Effector memory CD8-positive, alpha-beta T cell (primary cell): ENCODE measurements at regions not wholly inside any gene's neighbourhood (a gene's known extent, or its start where the extent isn't known, plus 50 kb on each side); places are given as distances from the start of the nearest gene placed in this dataset.
"Not testable (repeated sequence)": the region's sequence is repeated elsewhere in the genome, so short reads cannot be mapped to it uniquely, and the experiment has no call there.

ENCODE experiments used
- ATAC-seq: fragments of 150-1000 bp; cut with Tn5 transposase; replicated peaks from 2 replicates; pipeline ENCODE4 v1.10.0; 2021; ENCODE audit warnings: mild to moderate bottlenecking, moderate library complexity
- DNase-seq, 3 experiments: peaks; one replicate each; pipeline ENCODE4 v3.0.0; 2021
- H3K27ac Mint-ChIP-seq, 2 donors: one replicate each; pipeline ENCODE4 v1.8.0; 2022; ENCODE audit warnings: mild to moderate bottlenecking in 2 of 2, mixed read lengths in 2 of 2, moderate library complexity in 2 of 2
- H3K27me3 Mint-ChIP-seq, 2 donors: one replicate each; pipeline ENCODE4 v1.8.0; 2022; ENCODE audit warnings: mixed read lengths in 2 of 2
- H3K36me3 Mint-ChIP-seq: one replicate; pipeline ENCODE4 v1.8.0; 2022; ENCODE audit warnings: mild to moderate bottlenecking, moderate library complexity, mixed read lengths; ENCODE audit not compliant: insufficient read depth
- H3K4me1 Mint-ChIP-seq, 2 donors: one replicate each; pipeline ENCODE4 v1.8.0; 2022; ENCODE audit warnings: low read depth in 2 of 2, mixed read lengths in 2 of 2
- H3K4me3 Mint-ChIP-seq, 2 donors: one replicate each; pipeline ENCODE4 v1.8.0; 2022; ENCODE audit warnings: mild to moderate bottlenecking in 2 of 2, mixed read lengths in 2 of 2, moderate library complexity in 2 of 2
- H3K9me3 Mint-ChIP-seq, 2 donors: one replicate each; pipeline ENCODE4 v1.8.0; 2022; ENCODE audit warnings: mixed read lengths in 2 of 2

GRCh38 chr4:86413426-86413825 lies 53.6 kb upstream of the MAPK10 start:
- H3K27ac Mint-ChIP-seq: not testable (repeated sequence)

GRCh38 chr4:86414686-86415085 lies 54.8 kb upstream of the MAPK10 start:
- H3K4me3 Mint-ChIP-seq: no peak overlapping the region
- H3K9me3 Mint-ChIP-seq: peaks cover 5 to 38% of the 10 kb centered on the region in 2 donors
- H3K4me1 Mint-ChIP-seq: no peaks in the 10 kb centered on the region
- ATAC-seq (no peak), DNase-seq (no peak)
- peaks cover 0 to 20% of the 10 kb centered on the region in 2 donors for H3K27me3 Mint-ChIP-seq
- no peaks in the 10 kb centered on the region for H3K36me3 Mint-ChIP-seq
- H3K27ac Mint-ChIP-seq: no peak overlapping the region

More at GRCh38 chr4:86413426-86413825, 53.6 kb upstream of the MAPK10 start:
- H3K4me1 Mint-ChIP-seq, DNase-seq, H3K36me3 Mint-ChIP-seq, H3K4me3 Mint-ChIP-seq, ATAC-seq: not testable (repeated sequence)
- Mint-ChIP-seq H3K9me3 (peaks cover 5 to 38% of the 10 kb centered on the region in 2 donors), H3K27me3 (peaks cover 0 to 20% of the 10 kb centered on the region in 2 donors)

DNA sequence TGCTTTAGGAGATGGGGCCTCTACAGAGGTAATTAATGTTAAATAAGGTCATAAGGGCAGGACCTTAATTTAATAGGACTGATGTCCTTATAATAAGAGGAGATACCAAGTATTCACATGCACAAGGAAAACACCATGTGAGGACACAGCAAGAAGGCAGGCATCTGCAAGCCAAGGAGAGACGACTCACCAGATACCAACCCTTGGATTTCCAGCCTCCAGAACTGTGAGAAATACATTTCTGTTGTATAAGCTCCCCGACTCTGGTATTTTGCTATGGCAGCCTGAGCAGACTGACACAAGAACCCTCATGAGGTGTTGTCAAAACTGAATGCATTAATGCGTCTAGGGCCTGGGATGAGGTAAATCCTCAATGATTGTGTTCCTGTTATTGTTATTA lies 56.2 kb upstream of the MAPK10 start:
- no peak overlapping the region for H3K27ac Mint-ChIP-seq
- no peaks in the 10 kb centered on the region for H3K36me3 Mint-ChIP-seq
- no peaks in the 10 kb centered on the region for H3K4me1 Mint-ChIP-seq
- DNase-seq: no peak
- H3K27me3 Mint-ChIP-seq: peaks cover 0 to 20% of the 10 kb centered on the region in 2 donors
- peaks cover 7 to 31% of the 10 kb centered on the region in 2 donors for H3K9me3 Mint-ChIP-seq
- no peak overlapping the region for H3K4me3 Mint-ChIP-seq
- ATAC-seq: no peak

DNA sequence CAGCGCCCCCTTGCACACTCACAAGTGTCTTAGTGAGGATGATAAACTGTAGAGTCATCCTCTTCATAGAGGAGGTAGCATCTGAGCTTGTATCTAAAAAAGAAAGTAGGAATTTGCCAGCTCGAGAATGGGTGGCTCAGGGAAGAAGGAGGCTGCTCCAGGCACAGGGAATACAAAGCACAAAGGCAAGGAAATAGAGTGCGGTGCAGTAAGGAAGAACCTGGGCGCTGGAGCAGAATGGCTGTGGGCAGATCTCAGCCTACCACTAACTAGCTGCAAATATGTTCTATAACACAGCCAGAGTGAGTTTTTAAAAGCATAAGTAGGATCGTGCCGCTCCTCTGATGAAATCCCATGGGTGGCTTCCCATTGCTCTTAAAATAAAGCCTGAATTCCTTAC lies 61.6 kb upstream of the MAPK10 start:
- DNase-seq (no peak), ATAC-seq (no peak)
- H3K27me3 Mint-ChIP-seq: no peaks in the 10 kb centered on the region
- peaks cover 0 to 4% of the 10 kb centered on the region in 2 donors for H3K9me3 Mint-ChIP-seq
- no peak overlapping the region for H3K4me3 Mint-ChIP-seq
- H3K27ac Mint-ChIP-seq: no peak overlapping the region
- no peaks in the 10 kb centered on the region for H3K4me1 Mint-ChIP-seq
- H3K36me3 Mint-ChIP-seq: no peaks in the 10 kb centered on the region

GRCh38 chr4:86431543-86432116 lies 71.8 kb upstream of the MAPK10 start:
- DNase-seq: no peak
- no peak overlapping the region for H3K27ac Mint-ChIP-seq
- no peaks in the 10 kb centered on the region for H3K4me1 Mint-ChIP-seq
- no peak overlapping the region for H3K4me3 Mint-ChIP-seq
- ATAC-seq: no peak
- peaks cover 0 to 2% of the 10 kb centered on the region in 2 donors for H3K9me3 Mint-ChIP-seq
- no peaks in the 10 kb centered on the region for H3K27me3 Mint-ChIP-seq
- H3K36me3 Mint-ChIP-seq: no peaks in the 10 kb centered on the region

- no peaks in the 10 kb centered on the region for H3K36me3 Mint-ChIP-seq
- H3K27me3 Mint-ChIP-seq: no peaks in the 10 kb centered on the region
- DNase-seq: no peak
- no peak for ATAC-seq
- peaks cover 0 to 2% of the 10 kb centered on the region in 2 donors for H3K9me3 Mint-ChIP-seq
- no peak overlapping the region for H3K27ac Mint-ChIP-seq
- no peak overlapping the region for H3K4me3 Mint-ChIP-seq
- H3K4me1 Mint-ChIP-seq: no peaks in the 10 kb centered on the region
These were observed 72.8 kb upstream of the MAPK10 start for GRCh38 chr4:86432559-86433134.

- H3K9me3 Mint-ChIP-seq: peaks cover 0 to 3% of the 10 kb centered on the region in 2 donors
- no peaks in the 10 kb centered on the region for H3K36me3 Mint-ChIP-seq
- ATAC-seq (no peak), DNase-seq (no peak)
- no peak overlapping the region for H3K27ac Mint-ChIP-seq
- H3K27me3 Mint-ChIP-seq: peaks cover 0 to 13% of the 10 kb centered on the region in 2 donors
- no peaks in the 10 kb centered on the region for H3K4me1 Mint-ChIP-seq
- no peak overlapping the region for H3K4me3 Mint-ChIP-seq
These were observed 79.4 kb upstream of the MAPK10 start for GRCh38 chr4:86439293-86439692.

GRCh38 chr4:86441175-86441936 lies 81.5 kb upstream of the MAPK10 start:
- no peak for DNase-seq
- Mint-ChIP-seq H3K4me3 (no peak overlapping the region), H3K9me3 (peaks cover 0 to 3% of the 10 kb centered on the region in 2 donors), H3K36me3 (no peaks in the 10 kb centered on the region), H3K4me1 (no peaks in the 10 kb centered on the region), H3K27me3 (peaks cover 0 to 13% of the 10 kb centered on the region in 2 donors), H3K27ac (no peak overlapping the region)
- ATAC-seq: no peak

DNA sequence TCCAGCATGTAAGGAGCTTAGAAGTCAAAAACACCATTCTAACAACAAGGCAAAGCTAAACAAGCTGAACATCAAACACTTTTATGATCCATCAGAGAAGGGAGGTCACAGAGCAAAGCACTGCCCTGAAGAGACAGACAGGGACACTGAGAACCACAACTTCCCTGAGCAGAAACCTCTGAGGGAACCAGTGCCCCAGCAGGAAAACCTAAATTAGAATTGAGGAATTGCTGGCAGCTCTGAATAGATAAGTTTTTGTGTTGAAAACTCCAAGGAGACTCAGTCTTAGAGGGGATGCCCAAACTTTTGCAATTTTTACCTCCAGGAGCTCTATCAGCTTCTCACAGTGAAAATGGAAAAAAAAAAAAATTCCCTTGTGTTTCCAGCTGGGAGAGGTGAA lies 83.0 kb upstream of the MAPK10 start:
- peaks cover 0 to 13% of the 10 kb centered on the region in 2 donors for H3K27me3 Mint-ChIP-seq
- H3K4me3 Mint-ChIP-seq: no peak overlapping the region
- peaks cover 0 to 3% of the 10 kb centered on the region in 2 donors for H3K9me3 Mint-ChIP-seq
- no peaks in the 10 kb centered on the region for H3K36me3 Mint-ChIP-seq
- H3K27ac Mint-ChIP-seq: no peak overlapping the region
- H3K4me1 Mint-ChIP-seq: no peaks in the 10 kb centered on the region
- ATAC-seq: no peak
- DNase-seq: no peak

DNA sequence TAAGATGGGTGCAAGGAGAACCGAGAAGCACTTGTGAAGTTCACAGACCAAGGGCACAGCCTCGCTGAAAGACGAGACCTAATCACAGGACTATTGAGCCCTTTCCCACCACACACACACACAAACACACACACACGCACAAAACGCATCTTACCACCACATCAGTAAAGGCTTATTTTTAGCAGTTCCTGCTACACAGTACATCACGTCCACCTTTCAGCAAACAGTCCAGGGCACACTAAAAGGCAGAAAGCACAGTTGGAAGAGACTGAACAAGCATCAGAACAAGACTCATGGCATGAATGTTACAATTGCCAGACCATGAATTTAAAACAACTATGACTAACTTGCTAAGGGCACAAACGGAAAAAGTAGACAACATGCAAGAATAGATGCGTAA lies 83.6 kb upstream of the MAPK10 start:
- peaks cover 0 to 3% of the 10 kb centered on the region in 2 donors for H3K9me3 Mint-ChIP-seq
- H3K4me1 Mint-ChIP-seq: no peaks in the 10 kb centered on the region
- ATAC-seq (no peak), DNase-seq (no peak)
- H3K4me3 Mint-ChIP-seq: no peak overlapping the region
- H3K36me3 Mint-ChIP-seq: no peaks in the 10 kb centered on the region
- no peak overlapping the region for H3K27ac Mint-ChIP-seq
- peaks cover 0 to 13% of the 10 kb centered on the region in 2 donors for H3K27me3 Mint-ChIP-seq

GRCh38 chr4:86446996-86447395 lies 87.1 kb upstream of the MAPK10 start:
- ATAC-seq (no peak), DNase-seq (no peak)
- Mint-ChIP-seq H3K27ac (no peak overlapping the region), H3K9me3 (peaks cover 0 to 3% of the 10 kb centered on the region in 2 donors), H3K27me3 (peaks cover 0 to 23% of the 10 kb centered on the region in 2 donors), H3K4me1 (no peaks in the 10 kb centered on the region), H3K4me3 (no peak overlapping the region), H3K36me3 (no peaks in the 10 kb centered on the region)

GRCh38 chr4:86448871-86449270 lies 89.0 kb upstream of the MAPK10 start:
- no peaks in the 10 kb centered on the region for H3K9me3 Mint-ChIP-seq
- peaks cover 0 to 25% of the 10 kb centered on the region in 2 donors for H3K27me3 Mint-ChIP-seq
- no peak overlapping the region for H3K4me3 Mint-ChIP-seq
- DNase-seq (no peak), ATAC-seq (no peak)
- H3K36me3 Mint-ChIP-seq: no peaks in the 10 kb centered on the region
- no peak overlapping the region for H3K27ac Mint-ChIP-seq
- no peaks in the 10 kb centered on the region for H3K4me1 Mint-ChIP-seq

- no peak for ATAC-seq
- Mint-ChIP-seq H3K27me3 (peaks cover 0 to 31% of the 10 kb centered on the region in 2 donors), H3K4me3 (no peak overlapping the region), H3K4me1 (no peaks in the 10 kb centered on the region), H3K36me3 (no peaks in the 10 kb centered on the region), H3K27ac (no peak overlapping the region), H3K9me3 (no peaks in the 10 kb centered on the region)
- no peak for DNase-seq
These were observed 90.1 kb upstream of the MAPK10 start for GRCh38 chr4:86449746-86450588.
